ENCODE measurements at regions not wholly inside any gene's neighbourhood (a gene's known extent, or its start where the extent isn't known, plus 50 kb on each side); places are given as distances from the start of the nearest gene placed in this dataset.

DNA sequence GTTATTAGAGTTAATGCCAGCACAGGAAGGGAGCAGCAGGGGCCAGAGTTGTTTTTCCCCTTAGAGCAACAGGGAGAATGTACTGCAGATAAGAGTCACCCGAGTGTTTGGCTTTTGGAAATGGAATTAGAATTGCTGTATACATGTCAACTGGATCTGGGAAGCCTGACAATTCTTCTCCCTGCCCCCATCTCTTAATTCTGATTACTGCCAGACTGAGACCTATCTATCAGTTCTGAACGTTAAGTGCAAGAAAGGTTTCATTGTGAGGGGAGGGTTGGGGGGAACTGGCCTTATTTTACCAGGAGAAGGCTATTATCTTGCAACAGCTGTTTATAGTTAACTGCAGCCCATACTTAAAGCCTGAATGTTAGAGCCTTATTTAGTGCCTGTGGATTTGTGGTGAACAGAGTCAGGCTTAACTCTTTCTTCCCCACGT lies 424.5 kb upstream of the CDH11 start:
- TF ChIP-seq CTCF (conservative IDR thresholded peaks at IDR 0.05; ENCODE audit: low read length) (no peak), EZH2phosphoT487 (IDR thresholded peaks at IDR 0.05; ENCODE audit: borderline replicate concordance, low read depth, low read length) (no peak)
